HG03066 (cell line): ENCODE measurements at regions not wholly inside any gene's neighbourhood (a gene's known extent, or its start where the extent isn't known, plus 50 kb on each side); places are given as distances from the start of the nearest gene placed in this dataset.
"Not testable (repeated sequence)": the region's sequence is repeated elsewhere in the genome, so short reads cannot be mapped to it uniquely, and the experiment has no call there.

Experiments
- ATAC-seq: cut with Tn5 transposase; IDR thresholded peaks from one replicate; pipeline ENCODE4 v1.9.1; 2021; ENCODE audit warnings: low read depth; ENCODE audit not compliant: unreplicated experiment

GRCh38 chr6:105518993-105519392 lies 116.1 kb upstream of the PREP start:
- not testable (repeated sequence) for ATAC-seq

GRCh38 chr6:105515054-105515453 lies 112.2 kb upstream of the PREP start:
- no peak for ATAC-seq

GRCh38 chr6:105514306-105514705 lies 111.4 kb upstream of the PREP start:
- no peak for ATAC-seq

DNA sequence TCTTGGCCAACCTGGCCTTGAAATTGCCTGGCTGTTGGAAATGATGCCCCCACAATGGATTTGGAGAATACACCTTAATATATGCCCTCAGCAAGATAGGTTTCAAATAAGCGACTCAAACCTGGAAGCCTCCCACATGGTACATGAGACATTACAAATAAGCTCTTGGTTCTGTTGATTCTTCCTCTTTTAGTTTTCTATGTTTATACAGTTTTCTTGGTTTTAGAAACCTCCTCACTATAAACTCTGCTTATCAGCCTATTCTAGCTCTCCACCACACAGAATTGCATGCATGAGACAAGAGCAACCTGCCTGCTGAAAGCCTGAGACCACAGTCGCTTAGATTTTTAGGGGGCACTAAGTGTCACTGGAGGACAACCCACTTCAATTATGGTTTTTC lies 108.8 kb upstream of the PREP start:
- no peak for ATAC-seq

DNA sequence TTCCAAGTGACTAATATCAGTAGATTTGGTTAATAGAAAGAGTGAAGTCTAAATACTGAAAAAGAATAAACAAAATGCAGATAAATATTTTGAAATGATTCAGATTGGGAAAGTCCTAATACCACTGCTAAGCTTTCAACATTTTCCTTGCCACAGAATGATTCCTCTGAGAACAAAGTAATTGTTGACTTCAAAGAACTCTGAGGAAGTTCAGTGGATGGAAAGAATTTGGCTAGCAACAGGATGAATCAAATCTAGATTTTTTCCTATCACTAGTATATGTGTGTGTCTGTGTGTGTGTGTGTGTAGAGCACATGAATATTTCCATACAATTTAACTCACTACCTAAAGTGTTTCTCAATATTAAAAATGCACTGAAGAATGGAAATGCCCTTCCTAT lies 107.9 kb upstream of the PREP start:
- no peak for ATAC-seq

DNA sequence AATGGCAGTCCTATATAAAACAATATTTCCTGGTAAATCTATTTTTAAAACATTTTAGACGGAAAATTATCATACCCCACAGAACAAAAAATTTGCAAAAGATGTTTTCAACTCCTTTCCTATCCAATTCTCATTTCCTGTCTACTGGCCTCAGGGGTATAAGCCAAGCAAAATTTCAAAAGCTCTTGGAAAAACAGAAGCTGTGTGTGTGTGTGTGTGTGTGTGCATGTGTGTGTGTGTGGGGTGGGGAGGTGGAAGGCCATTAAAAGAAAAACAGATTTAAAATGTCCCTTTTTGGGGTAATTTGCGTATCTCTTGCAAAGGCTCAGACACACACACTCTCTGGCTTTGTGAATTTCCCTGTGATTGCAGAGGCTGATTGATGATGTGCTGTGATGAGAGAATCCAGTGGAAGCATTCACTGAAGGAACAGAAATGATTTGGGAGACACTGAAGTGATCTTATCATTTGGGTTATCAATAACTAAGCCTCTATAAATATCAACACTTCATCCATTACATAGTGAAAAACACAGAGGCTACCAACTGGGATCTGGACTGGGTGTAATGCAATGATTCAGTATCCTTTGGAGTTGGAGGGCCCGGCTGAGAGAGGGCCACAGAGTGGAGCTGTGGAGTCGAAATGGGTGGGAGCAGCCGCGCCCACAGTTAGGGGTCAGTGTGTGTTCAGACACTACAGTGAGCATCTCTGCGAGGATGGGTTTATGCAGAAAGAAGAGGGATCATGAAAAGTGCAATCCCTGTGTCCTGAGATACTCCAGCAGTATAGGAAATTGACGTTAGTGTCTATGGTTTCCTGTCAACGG lies 106.8 kb upstream of the PREP start:
- ATAC-seq, result no peak

- ATAC-seq, result no peak
These were observed 104.9 kb upstream of the PREP start for GRCh38 chr6:105507811-105508210.

GRCh38 chr6:105504706-105505105 lies 101.8 kb upstream of the PREP start:
- ATAC-seq, result no peak

DNA sequence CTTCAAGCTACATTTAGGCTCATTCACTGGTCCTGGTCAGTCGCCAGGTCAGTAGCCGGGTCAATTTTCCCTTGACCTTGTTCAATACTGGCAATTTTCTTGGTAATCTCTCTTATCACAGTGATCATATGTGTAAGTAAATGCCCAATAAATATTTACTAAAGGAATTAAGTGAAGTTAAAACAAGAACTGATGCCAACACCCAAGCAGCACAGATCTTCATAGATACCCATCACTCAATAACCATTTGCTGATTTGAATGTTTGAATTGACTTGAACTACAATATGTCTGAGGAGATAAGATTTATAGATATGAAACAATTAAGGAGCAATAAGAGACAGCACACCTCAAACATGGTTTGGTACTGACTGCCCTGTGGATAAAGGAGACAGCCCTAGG lies 100.8 kb upstream of the PREP start:
- no peak for ATAC-seq

DNA sequence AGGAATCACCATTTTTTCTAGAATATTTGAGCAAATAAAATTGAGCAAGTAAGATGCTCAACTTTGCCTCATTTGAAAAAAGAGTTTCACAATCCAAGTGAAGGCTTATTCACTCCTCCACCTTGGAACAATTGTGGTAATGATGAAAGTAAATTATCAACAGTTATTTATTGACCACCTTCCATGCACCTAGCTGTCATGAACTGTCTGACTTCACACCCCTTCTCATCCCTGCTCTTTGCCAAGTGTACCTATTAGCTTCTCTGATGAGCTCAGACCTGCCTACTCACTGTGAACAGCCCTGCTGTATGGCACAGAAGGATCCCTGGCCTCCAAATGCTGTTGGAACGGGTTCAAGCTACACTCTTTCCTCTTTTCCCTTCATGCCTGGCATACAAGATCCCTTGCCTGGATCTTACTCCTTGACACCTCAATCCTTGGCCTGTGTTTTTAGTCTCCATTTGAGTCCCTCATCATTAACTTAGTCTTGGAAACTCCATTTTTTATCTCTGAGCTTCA lies 99.0 kb upstream of the PREP start:
- no peak for ATAC-seq

- no peak for ATAC-seq
These were observed 98.4 kb upstream of the PREP start for GRCh38 chr6:105501246-105501645.

GRCh38 chr6:105500693-105501092 lies 97.8 kb upstream of the PREP start:
- ATAC-seq, result no peak

- ATAC-seq, result no peak
These were observed 97.0 kb upstream of the PREP start for GRCh38 chr6:105499931-105500330.

DNA sequence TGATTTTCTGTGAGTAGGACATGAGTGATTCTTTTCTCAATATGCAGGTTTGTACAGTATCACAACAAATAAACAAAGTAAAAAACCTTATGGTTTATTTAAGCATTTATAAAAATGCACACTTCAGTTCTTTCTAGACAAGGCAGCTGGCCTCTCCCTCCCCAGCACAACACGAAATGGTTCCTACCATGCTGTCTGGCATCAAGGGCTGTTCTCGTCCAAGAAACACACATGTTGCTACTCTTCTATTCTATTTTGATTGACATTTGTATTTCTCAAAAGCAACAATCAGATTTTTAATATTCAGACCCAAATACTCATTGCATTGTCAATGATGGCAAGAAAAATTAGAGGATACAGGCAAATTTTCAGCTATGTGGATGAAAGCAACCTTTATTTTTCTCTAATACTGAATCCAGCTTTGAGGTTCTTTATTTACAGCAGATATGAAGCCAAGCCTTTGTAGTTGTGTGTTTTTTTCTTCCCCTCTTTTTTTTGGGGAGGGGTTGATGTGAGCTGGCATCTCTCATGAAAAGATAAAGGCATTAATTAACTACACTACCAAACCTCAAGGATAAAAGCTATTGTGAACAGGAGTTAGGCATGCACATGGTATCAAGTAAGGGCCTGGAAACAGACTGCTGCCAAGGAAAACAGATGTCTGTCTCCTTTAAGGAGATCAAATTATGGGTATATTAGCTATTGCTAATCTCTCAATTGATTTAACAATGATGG lies 96.4 kb upstream of the PREP start:
- ATAC-seq, result no peak

GRCh38 chr6:105497549-105497948 lies 94.7 kb upstream of the PREP start:
- ATAC-seq, result no peak

DNA sequence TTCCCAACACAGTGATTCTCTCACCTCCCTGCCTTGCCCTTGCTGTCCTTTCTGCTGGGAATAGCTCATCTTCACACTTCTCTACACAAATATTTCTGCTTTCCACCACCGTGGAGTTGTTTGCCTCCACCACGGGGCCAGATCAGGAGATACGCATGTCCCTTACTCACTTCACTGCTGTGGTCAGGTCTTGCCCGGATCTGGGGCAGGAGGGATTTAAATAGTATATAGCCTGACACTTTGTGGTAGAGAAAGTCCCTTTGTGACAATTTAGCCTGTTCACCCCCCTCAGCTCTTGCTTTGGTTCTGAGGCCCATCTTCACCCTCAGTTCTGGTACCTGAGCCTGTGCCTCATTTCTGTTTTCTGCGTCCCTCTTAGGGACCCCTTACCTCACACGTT lies 92.6 kb upstream of the PREP start:
- no peak for ATAC-seq

GRCh38 chr6:105494688-105495087 lies 91.8 kb upstream of the PREP start:
- no peak for ATAC-seq

DNA sequence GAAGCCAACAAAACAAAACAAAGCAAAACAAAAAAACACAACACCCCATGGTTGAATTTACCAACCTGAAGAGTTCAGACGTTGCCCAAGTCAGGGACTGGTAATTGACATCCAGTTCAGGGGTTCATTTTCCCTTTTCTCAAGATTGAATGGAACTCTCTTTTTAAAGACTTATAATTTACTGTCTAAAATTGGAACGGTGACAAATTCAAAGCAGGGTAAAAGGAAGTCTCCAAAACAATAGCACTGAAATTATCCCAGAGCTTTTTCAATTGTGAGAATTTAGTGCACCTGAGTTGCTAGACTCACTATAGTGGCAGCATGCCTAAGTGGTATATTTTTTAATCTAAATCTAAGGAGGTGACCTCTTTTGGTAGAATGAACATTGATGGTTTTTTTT lies 90.9 kb upstream of the PREP start:
- ATAC-seq, result no peak

- ATAC-seq, result peak; percentile 69
These were observed 90.1 kb upstream of the PREP start for GRCh38 chr6:105492706-105493673.

DNA sequence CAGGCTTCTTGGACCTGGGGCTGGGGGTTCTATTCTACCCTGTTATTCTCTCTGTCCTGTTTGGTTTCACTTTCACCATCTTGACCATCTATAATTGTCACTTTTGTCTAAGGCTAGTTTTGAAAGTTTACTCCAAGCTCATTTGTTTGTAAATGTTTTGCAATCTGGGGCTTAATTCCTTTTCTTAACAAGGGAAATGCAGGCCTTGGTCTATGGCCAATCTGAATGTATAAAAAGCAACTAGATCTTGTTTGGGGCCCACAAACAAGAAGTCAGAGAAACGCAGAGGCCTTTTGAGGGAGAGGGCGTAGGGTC lies 86.3 kb upstream of the PREP start:
- ATAC-seq, result no peak
